GM12878 (cell line): ENCODE measurements at regions not wholly inside any gene's neighbourhood (a gene's known extent, or its start where the extent isn't known, plus 50 kb on each side); places are given as distances from the start of the nearest gene placed in this dataset.

ENCODE experiments used
- ATAC-seq: fragments of 200-7000 bp; cut with Tn5 transposase; 3 replicates; pipeline ENCODE4 v1.9.1; 2020; ENCODE audit warnings: mild to moderate bottlenecking, moderate library complexity
- BruUV-seq: library from RNA; stranded (reverse); fragments of 400-500 nt; replicated peaks from 2 replicates; lab custom pipeline; 2021; lab: Mats Ljungman, UMichigan
- CTCF ChIA-PET: fragments of 300-600 bp; sonication (Branson Sonifier 250); formaldehyde crosslinking; extraction: SDS; loops from one replicate; lab custom pipeline; 2021; ENCODE audit warnings: inconsistent platforms; lab: Yijun Ruan, JAX
- POLR2A ChIA-PET: fragments of 350-600 bp; formaldehyde crosslinking; extraction: SDS; loops from one replicate; lab custom pipeline; 2021; ENCODE audit warnings: inconsistent platforms; lab: Charles Lee
- RAD21 ChIA-PET: fragments of 300-600 bp; sonication (Branson Sonifier 250); formaldehyde crosslinking; loops from one replicate; lab custom pipeline; 2023; ENCODE audit warnings: antibody characterized with exemption; ENCODE audit not compliant: unreplicated experiment; lab: Charles Lee
- SMC1A ChIA-PET: fragments of 300-600 bp; sonication (Branson Sonifier 250); formaldehyde crosslinking; loops from one replicate; lab custom pipeline; 2023; ENCODE audit not compliant: unreplicated experiment, uncharacterized antibody; lab: Charles Lee
- DNase-seq: peaks from one replicate; pipeline ENCODE4 v3.0.0-alpha.2; 2011; ENCODE audit warnings: low read depth, low spot score
- FAIRE-seq: peaks from 3 replicates; lab custom pipeline; 2011; peaks lifted over from hg19 to GRCh38; lab: Jason Lieb, UNC
- H2AFZ ChIP-seq: 2 replicates; pipeline ENCODE4 v1.6.0; 2011; ENCODE audit warnings: low read depth, low read length, control low read depth; ENCODE audit not compliant: control insufficient read depth
- H3K27ac ChIP-seq: 2 replicates; pipeline ENCODE4 v1.5.1; 2011; ENCODE audit warnings: control low read depth; ENCODE audit not compliant: control insufficient read depth, insufficient read depth
- H3K27me3 ChIP-seq, 2 experiments: replicated peaks in 1 of 2; 2 replicates each; pipeline versions ENCODE4 v1.6.0 to v1.6.1; 2011; ENCODE audit warnings: low read length in 1 of 2; ENCODE audit not compliant: control insufficient read depth in 2 of 2, insufficient read depth in 2 of 2
- H3K36me3 ChIP-seq, 2 experiments: 2 replicates each; pipeline ENCODE4 v1.5.1; 2011; ENCODE audit warnings: low read length in 1 of 2; ENCODE audit not compliant: control insufficient read depth in 2 of 2, insufficient read depth in 2 of 2
- H3K4me1 ChIP-seq: 2 replicates; pipeline ENCODE4 v1.6.1; 2011; ENCODE audit warnings: mild to moderate bottlenecking, low read length, moderate library complexity, mixed read lengths; ENCODE audit not compliant: control insufficient read depth, insufficient read depth
- H3K4me2 ChIP-seq: 2 replicates; pipeline ENCODE4 v1.6.0; 2011; ENCODE audit warnings: control low read depth; ENCODE audit not compliant: control insufficient read depth, insufficient read depth
- H3K4me3 ChIP-seq: fragments of 200-600 bp; sonication (generic); 2 replicates; pipeline ENCODE4 v1.5.1; 2016
- H3K79me2 ChIP-seq: 2 replicates; pipeline ENCODE4 v1.6.0; 2011; ENCODE audit warnings: low read length; ENCODE audit not compliant: control insufficient read depth, insufficient read depth
- H3K9ac ChIP-seq: 2 replicates; pipeline ENCODE4 v1.8.0; 2011; ENCODE audit warnings: low read length, control low read depth, mixed read lengths; ENCODE audit not compliant: control insufficient read depth, insufficient read depth
- H3K9me3 ChIP-seq: replicated peaks from 3 replicates; pipeline ENCODE4 v1.5.1; 2011; ENCODE audit warnings: mild to moderate bottlenecking, low read length; ENCODE audit not compliant: control insufficient read depth, insufficient read depth
- H4K20me1 ChIP-seq: 2 replicates; pipeline ENCODE4 v1.6.0; 2011; ENCODE audit not compliant: control insufficient read depth, insufficient read depth
- HDAC2 ChIP-seq: fragments of 200-600 bp; sonication (generic); IDR thresholded peaks from 2 replicates; pipeline ENCODE4 v1.6.1; 2017
- HDGF ChIP-seq: fragments of 450-650 bp; IDR thresholded peaks from 2 replicates; pipeline ENCODE4 v1.6.1; 2016; ENCODE audit warnings: antibody characterized with exemption
- IKZF1 ChIP-seq: fragments of 450-650 bp; conservative IDR thresholded peaks from 2 replicates; pipeline ENCODE4 v1.6.1; 2017; ENCODE audit warnings: antibody characterized with exemption, mild to moderate bottlenecking
- JUND ChIP-seq: IDR thresholded peaks from 2 replicates; pipeline ENCODE4 v1.6.1; 2012; ENCODE audit warnings: low read depth, mild to moderate bottlenecking, low read length, improper control_type of control experiment, moderate library complexity
- RFX5 ChIP-seq: IDR thresholded peaks from 2 replicates; pipeline ENCODE4 v1.6.1; 2011; ENCODE audit warnings: low read depth, low read length, improper control_type of control experiment
- SRF ChIP-seq, 2 experiments: IDR thresholded peaks; 2 replicates each; pipeline ENCODE4 v1.6.1; 2011; ENCODE audit warnings: low read depth in 2 of 2, low read length in 2 of 2, mild to moderate bottlenecking in 1 of 2, moderate library complexity in 1 of 2
- SUZ12 ChIP-seq: fragments of 200-600 bp; sonication (generic); IDR thresholded peaks from one replicate; pipeline ENCODE4 v1.6.1; 2018; ENCODE audit warnings: antibody characterized with exemption, mild to moderate bottlenecking; ENCODE audit not compliant: unreplicated experiment
- WGBS: methylation state at CpG from one replicate; pipeline ENCODE4 v1.1.6; 2016; ENCODE audit warnings: low lambda C conversion rate; ENCODE audit not compliant: insufficient replicate concordance, insufficient coverage; ENCODE audit errors: missing lambda C conversion rate; 5-methylcytosine and 5-hydroxymethylcytosine counted together
- in situ Hi-C: fragments of 300-500 bp; cut with MboI; formaldehyde crosslinking; loops from 9 replicates; pipeline ENCODE4 v1.14.3; 2018; ENCODE audit warnings: mixed read lengths
- intact Hi-C: fragments of 100-400 bp; cut with micrococcal nuclease; formaldehyde crosslinking; loops from one replicate; pipeline ENCODE4 v1.14.2; 2022; ENCODE audit not compliant: unreplicated experiment

GRCh38 chr5:57067597-57067924, 106.3 kb upstream of the GPBP1 start:
- Histone ChIP-seq H3K4me2 (no peak overlapping the region), H3K27me3 (no peaks in the 10 kb centered on the region), H3K4me3 (no peak overlapping the region), H3K9me3 (no peaks in the 10 kb centered on the region; the same call in 1 of the 3 replicates), H2AFZ (no peak overlapping the region), H3K79me2 (no peaks in the 10 kb centered on the region), H3K9ac (no peak overlapping the region), H4K20me1 (no peaks in the 10 kb centered on the region), H3K36me3 (no peaks in the 10 kb centered on the region), H3K4me1 (no peaks in the 10 kb centered on the region)
- BruUV-seq, result no TSS peak
- POLR2A ChIA-PET, result no interaction called here
- intact Hi-C loops (no loop called here), in situ Hi-C loops (no loop called here)
- ATAC-seq (no peak), DNase-seq (no peak)
- CTCF ChIA-PET, result interaction anchor here (1.5 kb wide), 1 partner anchor 16 kb away, joined by 4 read pairs; no protein-coding TSS in a partner anchor
- SMC1A ChIA-PET, result interaction anchor here (1.0 kb wide), 1 partner anchor 9 kb away, joined by 3 read pairs; no protein-coding TSS in a partner anchor
- no peak for TF ChIP-seq SRF (IDR thresholded peaks at IDR 0.05; ENCODE audit: low read depth in 2 of 2, low read length in 2 of 2)
- no peak for TF ChIP-seq IKZF1
- TF ChIP-seq RFX5, result no peak
- no peak for TF ChIP-seq HDGF
- TF ChIP-seq JUND, result no peak
- no peak for TF ChIP-seq SUZ12
- TF ChIP-seq, all 136 proteins: peak for 0
- no peak overlapping the region for H3K27ac ChIP-seq
- RAD21 ChIA-PET, result no interaction called here
- no peak for FAIRE-seq

DNA sequence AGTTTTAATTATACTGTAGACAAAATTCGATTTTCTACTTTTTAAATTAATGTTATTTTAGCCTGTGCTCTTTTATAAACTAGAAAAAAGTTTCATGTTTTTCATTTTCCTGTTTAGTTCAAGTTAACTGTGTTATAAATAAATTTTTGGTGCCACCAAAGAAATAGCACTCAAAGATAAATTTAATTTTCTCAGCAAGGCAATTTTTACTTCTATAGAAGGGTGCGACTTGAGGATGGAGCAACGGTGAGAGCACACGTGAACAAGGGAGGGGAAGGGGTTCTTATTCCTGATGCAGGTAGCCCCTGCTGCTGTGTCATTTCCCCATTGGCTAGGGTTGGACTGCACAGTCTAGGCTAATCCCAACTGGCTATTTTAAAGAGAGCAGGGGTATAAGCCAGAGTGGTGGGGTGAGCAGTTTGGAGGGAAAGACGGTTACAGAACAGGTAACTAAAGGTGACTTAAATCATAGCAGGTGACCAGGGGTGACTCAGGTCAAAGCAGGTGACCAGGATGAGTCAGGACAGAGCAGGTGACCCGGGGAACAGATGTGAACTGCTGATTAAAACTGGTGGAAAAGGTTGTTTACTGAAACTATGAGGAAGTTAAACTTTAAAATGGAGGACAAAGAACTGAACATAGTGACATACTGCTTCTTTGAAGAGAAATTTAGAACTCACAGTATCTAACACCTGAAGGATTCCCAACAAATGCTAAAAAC, 104.6 kb upstream of the GPBP1 start:
- H3K4me3 ChIP-seq, result no peak overlapping the region
- ChIA-PET RAD21 (no interaction called here), CTCF (interaction anchor here (0.9 to 1.5 kb wide), 2 partner anchors 10 to 18 kb away, joined by 3 to 4 read pairs; no protein-coding TSS in a partner anchor), SMC1A (no interaction called here), POLR2A (no interaction called here)
- BruUV-seq, result no TSS peak
- no peak for ATAC-seq
- no peak overlapping the region for H3K4me2 ChIP-seq
- no peak overlapping the region for H3K9ac ChIP-seq
- intact Hi-C loops (no loop called here), in situ Hi-C loops (no loop called here)
- no peaks in the 10 kb centered on the region for H3K4me1 ChIP-seq
- no peaks in the 10 kb centered on the region; the same call in 1 of the 3 replicates for H3K9me3 ChIP-seq
- H3K36me3 ChIP-seq, result no peaks in the 10 kb centered on the region
- no peak for TF ChIP-seq HDAC2
- WGBS, result 44% methylated on average over 6 of the region's 6 CpGs
- DNase-seq, result no peak
- FAIRE-seq, result no peak
- no peaks in the 10 kb centered on the region for H3K27me3 ChIP-seq
- H4K20me1 ChIP-seq, result no peaks in the 10 kb centered on the region
- no peak overlapping the region for H3K27ac ChIP-seq
- H3K79me2 ChIP-seq, result no peaks in the 10 kb centered on the region
- no peak overlapping the region for H2AFZ ChIP-seq
